ENCODE measurements at regions not wholly inside any gene's neighbourhood (a gene's known extent, or its start where the extent isn't known, plus 50 kb on each side); places are given as distances from the start of the nearest gene placed in this dataset.
A peak's percentile ranks its signal among the peaks of the same experiment; 100 is the strongest.

- DNase-seq (ENCODE audit: low spot score): no peak
Observed at GRCh38 chr22:27573280-27574001, 228.1 kb downstream of the MN1 start.

GRCh38 chr22:27574002-27574366 is 227.6 kb downstream of the MN1 start:
- no peak for DNase-seq (ENCODE audit: low spot score)

GRCh38 chr22:27574651-27575050 is 226.9 kb downstream of the MN1 start:
- DNase-seq (ENCODE audit: low spot score): no peak

GRCh38 chr22:27575348-27575747 is 226.2 kb downstream of the MN1 start:
- DNase-seq (ENCODE audit: low spot score): no peak

- DNase-seq (ENCODE audit: low spot score): no peak
Observed at GRCh38 chr22:27576413-27576812, 225.1 kb downstream of the MN1 start.

- no peak for DNase-seq (ENCODE audit: low spot score)
Observed at GRCh38 chr22:27576815-27577573, 224.6 kb downstream of the MN1 start.

GRCh38 chr22:27577574-27577969 is 224.0 kb downstream of the MN1 start:
- DNase-seq (ENCODE audit: low spot score): no peak

- DNase-seq (ENCODE audit: low spot score): no peak
Observed at GRCh38 chr22:27578937-27579617, 222.5 kb downstream of the MN1 start.

- no peak for DNase-seq (ENCODE audit: low spot score)
Observed at GRCh38 chr22:27580311-27580897, 221.2 kb downstream of the MN1 start.

- DNase-seq (ENCODE audit: low spot score): no peak
Observed at GRCh38 chr22:27581236-27581635, 220.3 kb downstream of the MN1 start.

- DNase-seq (ENCODE audit: low spot score): no peak
Observed at GRCh38 chr22:27581688-27582087, 219.9 kb downstream of the MN1 start.

- no peak for DNase-seq (ENCODE audit: low spot score)
Observed at GRCh38 chr22:27583856-27584255, 217.7 kb downstream of the MN1 start.

GRCh38 chr22:27585141-27585540 is 216.4 kb downstream of the MN1 start:
- no peak for DNase-seq (ENCODE audit: low spot score)

- DNase-seq (ENCODE audit: low spot score): no peak
Observed at GRCh38 chr22:27588268-27588667, 213.3 kb downstream of the MN1 start.

GRCh38 chr22:27588915-27589314 is 212.6 kb downstream of the MN1 start:
- DNase-seq (ENCODE audit: low spot score): no peak

- no peak for DNase-seq (ENCODE audit: low spot score)
Observed at GRCh38 chr22:27591060-27591459, 210.5 kb downstream of the MN1 start.

- DNase-seq (ENCODE audit: low spot score): no peak
Observed at GRCh38 chr22:27593378-27593777, 208.2 kb downstream of the MN1 start.

- DNase-seq (ENCODE audit: low spot score): no peak
Observed at GRCh38 chr22:27594020-27594419, 207.5 kb downstream of the MN1 start.

GRCh38 chr22:27594474-27595134 is 207.0 kb downstream of the MN1 start:
- DNase-seq (ENCODE audit: low spot score): no peak

GRCh38 chr22:27596133-27596870 is 205.3 kb downstream of the MN1 start:
- DNase-seq (ENCODE audit: low spot score): no peak

GRCh38 chr22:27597703-27598444 is 203.7 kb downstream of the MN1 start:
- DNase-seq (ENCODE audit: low spot score): peak; percentile 33
